ENCODE measurements at regions not wholly inside any gene's neighbourhood (a gene's known extent, or its start where the extent isn't known, plus 50 kb on each side); places are given as distances from the start of the nearest gene placed in this dataset.

GRCh38 chr20:54704032-54704635, 228.7 kb downstream of the DOK5 start:
- no peak overlapping the region for H3K4me3 Mint-ChIP-seq
- H3K9me3 Mint-ChIP-seq, result no peaks in the 10 kb centered on the region
- peaks cover 9% of the 10 kb centered on the region for H3K27me3 Mint-ChIP-seq
- no peak for ATAC-seq
- no peaks in the 10 kb centered on the region for H3K4me1 Mint-ChIP-seq
- H3K36me3 Mint-ChIP-seq, result no peaks in the 10 kb centered on the region
- H3K27ac Mint-ChIP-seq, result no peak overlapping the region

All from stimulated activated memory B cell treated with anti-CD40 and anti-IgM and Interleukin-4, amounts not matched to agents 10 μg/mL and 1 μg/mL and 100 μg/mL, for 72 hours (primary cell).